Astrocyte of the cerebellum (primary cell): ENCODE measurements at regions not wholly inside any gene's neighbourhood (a gene's known extent, or its start where the extent isn't known, plus 50 kb on each side); places are given as distances from the start of the nearest gene placed in this dataset.

Experiments used
- DNase-seq: peaks from one replicate; pipeline ENCODE4 v3.0.0-alpha.2; 2011; ENCODE audit warnings: low read depth
- H3K4me3 ChIP-seq: 2 replicates; pipeline ENCODE4 v1.5.1; 2011; ENCODE audit warnings: mild to moderate bottlenecking, low read depth, low read length, moderate library complexity
- in situ Hi-C: cut with HindIII; loops from 2 replicates; pipeline ENCODE4 v1.10.0; 2017; ENCODE audit warnings: low sequenced_read_pairs
- TF ChIP-seq, protein P1 (sequence below): IDR thresholded peaks from 2 replicates; pipeline ENCODE4 v1.5.1; 2012; ENCODE audit warnings: low read length, low read depth, moderate library complexity, mild to moderate bottlenecking; ENCODE audit errors: missing control alignments

DNA sequence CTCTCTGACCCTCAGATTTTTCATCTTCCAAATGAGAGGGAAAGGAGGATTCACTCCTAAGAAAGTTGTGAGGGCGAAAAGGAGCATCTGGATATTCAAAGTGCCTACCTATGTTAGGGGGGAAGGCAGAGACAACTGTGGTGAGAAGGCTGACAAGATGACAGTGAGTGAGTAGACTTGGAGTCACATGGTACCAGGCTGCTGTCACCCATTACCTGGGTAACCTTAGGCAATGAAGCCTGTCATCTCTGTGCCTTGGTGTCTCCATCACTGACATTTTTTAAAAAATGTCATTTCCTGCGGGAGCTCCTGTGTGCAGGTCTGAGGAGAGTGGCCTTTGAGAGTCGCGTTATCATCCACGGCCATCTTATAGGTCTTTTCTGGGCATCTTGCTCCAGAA is 124.0 kb downstream of the MAF start:
- in situ Hi-C loops = no loop called here
- TF ChIP-seq, protein P1, sequence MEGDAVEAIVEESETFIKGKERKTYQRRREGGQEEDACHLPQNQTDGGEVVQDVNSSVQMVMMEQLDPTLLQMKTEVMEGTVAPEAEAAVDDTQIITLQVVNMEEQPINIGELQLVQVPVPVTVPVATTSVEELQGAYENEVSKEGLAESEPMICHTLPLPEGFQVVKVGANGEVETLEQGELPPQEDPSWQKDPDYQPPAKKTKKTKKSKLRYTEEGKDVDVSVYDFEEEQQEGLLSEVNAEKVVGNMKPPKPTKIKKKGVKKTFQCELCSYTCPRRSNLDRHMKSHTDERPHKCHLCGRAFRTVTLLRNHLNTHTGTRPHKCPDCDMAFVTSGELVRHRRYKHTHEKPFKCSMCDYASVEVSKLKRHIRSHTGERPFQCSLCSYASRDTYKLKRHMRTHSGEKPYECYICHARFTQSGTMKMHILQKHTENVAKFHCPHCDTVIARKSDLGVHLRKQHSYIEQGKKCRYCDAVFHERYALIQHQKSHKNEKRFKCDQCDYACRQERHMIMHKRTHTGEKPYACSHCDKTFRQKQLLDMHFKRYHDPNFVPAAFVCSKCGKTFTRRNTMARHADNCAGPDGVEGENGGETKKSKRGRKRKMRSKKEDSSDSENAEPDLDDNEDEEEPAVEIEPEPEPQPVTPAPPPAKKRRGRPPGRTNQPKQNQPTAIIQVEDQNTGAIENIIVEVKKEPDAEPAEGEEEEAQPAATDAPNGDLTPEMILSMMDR = no peak
- DNase-seq = no peak
- no peak overlapping the region for H3K4me3 ChIP-seq

DNA sequence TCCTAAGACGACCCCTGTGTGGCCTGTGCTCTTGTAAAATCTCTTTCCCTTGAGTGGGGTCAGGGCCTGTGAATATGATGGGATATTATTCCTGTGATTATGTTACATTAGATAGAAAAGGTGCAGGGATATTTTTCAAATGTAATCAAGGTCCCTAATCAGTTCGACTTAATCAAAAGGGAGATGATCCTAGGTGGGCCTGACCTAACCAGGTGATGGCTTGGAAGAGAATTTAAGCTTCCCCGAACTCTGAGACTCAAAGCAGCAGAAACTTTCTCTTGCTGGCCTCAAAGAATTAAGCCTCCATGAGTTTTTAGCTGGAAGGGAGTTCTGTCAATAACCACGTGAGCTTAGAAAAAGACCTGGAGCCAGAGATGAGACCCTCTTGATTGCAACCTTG is 124.7 kb downstream of the MAF start:
- H3K4me3 ChIP-seq = no peak overlapping the region
- TF ChIP-seq, protein P1 = no peak
- DNase-seq = no peak
- in situ Hi-C loops = no loop called here

DNA sequence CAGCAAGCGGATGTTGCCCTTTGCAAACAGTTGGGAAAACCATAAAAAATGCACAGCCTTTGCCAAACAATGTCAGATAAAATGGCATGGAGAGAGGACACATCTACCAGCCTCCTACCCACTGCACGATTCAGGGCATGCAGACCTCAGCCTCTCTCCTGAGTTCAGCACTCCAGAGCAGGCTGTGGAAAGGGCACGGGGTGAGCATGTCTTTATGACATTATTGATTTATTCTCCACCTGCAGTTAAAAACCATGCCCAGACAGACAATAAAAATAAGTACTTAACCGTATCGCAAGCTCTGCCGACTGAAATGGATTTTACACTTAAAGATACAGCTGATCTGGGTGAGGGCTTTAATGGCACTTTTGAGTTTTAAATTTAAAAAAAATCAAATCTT is 127.1 kb downstream of the MAF start:
- H3K4me3 ChIP-seq = no peak overlapping the region
- no peak for DNase-seq
- in situ Hi-C loops = no loop called here
- TF ChIP-seq, protein P1 = no peak

DNA sequence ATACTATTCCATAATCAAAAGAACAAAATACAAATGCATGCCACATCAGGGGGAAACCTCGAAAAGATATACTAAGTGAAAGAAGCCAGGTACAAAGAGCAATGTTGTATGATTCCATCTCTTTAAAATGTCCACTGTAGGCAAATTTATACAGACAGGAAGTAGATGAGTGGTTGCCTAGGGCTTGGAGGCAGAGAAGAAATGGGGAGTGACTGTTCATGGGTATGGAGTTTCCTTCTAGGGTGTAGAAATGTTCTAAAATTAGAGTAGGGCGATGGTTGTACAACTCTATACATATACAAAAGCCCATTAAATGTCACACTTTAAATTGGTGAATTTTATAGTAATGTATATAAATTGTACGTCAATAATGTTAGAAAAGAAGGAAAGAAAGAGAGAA is 128.1 kb downstream of the MAF start:
- DNase-seq = no peak
- in situ Hi-C loops = no loop called here
- TF ChIP-seq, protein P1 = no peak
- no peak overlapping the region for H3K4me3 ChIP-seq

DNA sequence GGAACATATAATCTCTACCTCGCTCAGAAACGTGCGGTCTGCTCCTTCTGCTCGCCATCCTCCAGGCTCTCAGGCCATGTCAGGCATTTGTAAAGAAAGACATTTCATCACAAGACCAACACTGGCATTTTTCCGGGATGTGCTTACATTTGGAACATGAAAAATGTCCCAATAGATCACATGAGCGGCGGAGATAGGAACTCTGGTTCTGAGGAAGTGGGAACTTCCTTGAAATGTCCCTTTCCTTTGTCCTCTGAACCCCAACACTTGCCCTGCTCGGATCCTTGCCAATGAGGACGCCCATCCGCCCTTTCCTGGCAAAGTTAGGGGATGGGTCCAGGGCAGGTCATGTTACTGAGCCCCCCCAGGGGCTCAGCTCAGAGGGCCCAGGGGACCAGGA is 130.5 kb downstream of the MAF start:
- DNase-seq = no peak
- in situ Hi-C loops = no loop called here
- TF ChIP-seq, protein P1 = no peak
- H3K4me3 ChIP-seq = no peak overlapping the region

DNA sequence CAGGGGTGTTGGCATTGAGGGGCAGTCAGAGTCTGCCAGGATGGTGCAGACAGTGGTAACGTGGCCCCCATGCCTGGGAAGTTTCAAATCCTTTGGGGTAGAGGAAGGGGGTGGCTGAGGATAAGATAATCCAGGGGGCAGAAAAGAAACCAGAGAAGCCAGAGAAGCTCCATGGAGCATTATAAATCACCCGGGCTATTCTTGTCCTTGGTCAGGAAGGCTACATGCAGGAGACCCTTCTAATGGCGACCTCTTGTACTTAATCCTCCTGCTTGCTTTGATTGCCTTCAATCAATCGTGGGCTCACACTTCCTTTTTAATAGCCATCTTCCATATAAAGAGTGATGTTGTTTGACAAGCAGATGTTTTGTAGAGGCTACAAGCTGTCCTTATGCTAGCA is 131.9 kb downstream of the MAF start:
- TF ChIP-seq, protein P1 = no peak
- DNase-seq = no peak
- in situ Hi-C loops = no loop called here
- H3K4me3 ChIP-seq = no peak overlapping the region

DNA sequence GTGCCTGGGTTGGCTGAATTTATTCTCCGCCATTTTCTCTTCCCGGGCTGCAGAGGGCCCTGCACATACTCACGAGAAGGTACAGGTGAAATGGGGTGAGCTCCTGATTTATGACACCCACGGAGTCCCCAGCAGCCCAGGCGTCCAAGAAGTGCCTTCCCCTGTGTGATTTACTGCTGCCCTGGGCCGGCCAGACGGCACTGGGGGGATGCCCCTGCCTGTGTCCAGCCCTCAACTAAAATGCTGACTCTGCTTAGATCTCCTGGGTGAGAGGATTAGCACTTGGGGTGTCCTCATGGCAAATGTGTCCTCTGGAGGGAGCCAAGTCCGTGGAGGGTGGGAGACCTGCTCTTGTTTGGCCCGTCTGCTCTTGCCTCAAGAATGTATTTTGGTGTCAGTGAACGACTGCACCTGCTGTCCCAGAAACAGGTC is 132.4 kb downstream of the MAF start:
- in situ Hi-C loops = no loop called here
- no peak for DNase-seq
- TF ChIP-seq, protein P1 = no peak
- H3K4me3 ChIP-seq = no peak overlapping the region
